ENCODE measurements at regions not wholly inside any gene's neighbourhood (a gene's known extent, or its start where the extent isn't known, plus 50 kb on each side); places are given as distances from the start of the nearest gene placed in this dataset.
A peak's percentile ranks its signal among the peaks of the same experiment; 100 is the strongest.
"Not testable (repeated sequence)": the region's sequence is repeated elsewhere in the genome, so short reads cannot be mapped to it uniquely, and the experiment has no call there.

DNA sequence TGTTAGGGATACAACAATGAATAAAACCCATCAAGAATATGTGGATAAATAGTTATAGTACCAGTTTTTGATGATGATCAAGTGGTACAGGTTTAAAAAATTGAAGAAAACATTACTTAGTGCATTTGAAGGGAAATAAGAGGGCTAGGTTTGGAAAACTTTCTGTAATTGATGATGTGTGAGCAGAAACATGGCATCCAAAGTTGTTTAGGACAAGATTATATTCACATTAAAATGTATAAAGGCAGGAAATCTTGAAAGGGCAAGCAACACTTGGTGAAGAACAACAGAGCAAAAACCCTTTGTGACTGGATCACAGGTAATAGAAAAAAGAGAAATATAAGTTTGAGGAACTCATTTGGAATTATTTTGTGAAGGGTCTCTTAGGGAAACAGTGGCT is 572.3 kb upstream of the RAG2 start:
- H3K9me3 ChIP-seq (ENCODE audit: control insufficient read depth, low read depth, low read length): no peaks in the 10 kb centered on the region
- H2BK5ac ChIP-seq (ENCODE audit: insufficient read length, low read length): no peak overlapping the region
- no peak overlapping the region for H2BK12ac ChIP-seq (ENCODE audit: insufficient read length, low read depth, low read length)
- H2AFZ ChIP-seq (ENCODE audit: low read length): no peak overlapping the region
- H3K23ac ChIP-seq (ENCODE audit: insufficient read length, low read depth, low read length): no peak overlapping the region
- TF ChIP-seq, protein P1, sequence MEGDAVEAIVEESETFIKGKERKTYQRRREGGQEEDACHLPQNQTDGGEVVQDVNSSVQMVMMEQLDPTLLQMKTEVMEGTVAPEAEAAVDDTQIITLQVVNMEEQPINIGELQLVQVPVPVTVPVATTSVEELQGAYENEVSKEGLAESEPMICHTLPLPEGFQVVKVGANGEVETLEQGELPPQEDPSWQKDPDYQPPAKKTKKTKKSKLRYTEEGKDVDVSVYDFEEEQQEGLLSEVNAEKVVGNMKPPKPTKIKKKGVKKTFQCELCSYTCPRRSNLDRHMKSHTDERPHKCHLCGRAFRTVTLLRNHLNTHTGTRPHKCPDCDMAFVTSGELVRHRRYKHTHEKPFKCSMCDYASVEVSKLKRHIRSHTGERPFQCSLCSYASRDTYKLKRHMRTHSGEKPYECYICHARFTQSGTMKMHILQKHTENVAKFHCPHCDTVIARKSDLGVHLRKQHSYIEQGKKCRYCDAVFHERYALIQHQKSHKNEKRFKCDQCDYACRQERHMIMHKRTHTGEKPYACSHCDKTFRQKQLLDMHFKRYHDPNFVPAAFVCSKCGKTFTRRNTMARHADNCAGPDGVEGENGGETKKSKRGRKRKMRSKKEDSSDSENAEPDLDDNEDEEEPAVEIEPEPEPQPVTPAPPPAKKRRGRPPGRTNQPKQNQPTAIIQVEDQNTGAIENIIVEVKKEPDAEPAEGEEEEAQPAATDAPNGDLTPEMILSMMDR (conservative IDR thresholded peaks at IDR 0.05): no peak
- H3K23me2 ChIP-seq (ENCODE audit: insufficient read length, low read depth, low read length, poor library complexity, severe bottlenecking): no peaks in the 10 kb centered on the region
- no peak for DNase-seq
- Mint-ChIP-seq H3K36me3 (ENCODE audit: insufficient read depth in 1 of 3, low read depth in 3 of 3) (no peaks in the 10 kb centered on the region), H3K27ac (no peak overlapping the region), H3K4me1 (peaks cover 14 to 15% of the 10 kb centered on the region in 2 experiments), H3K4me3 (no peak overlapping the region), H3K9me3 (peaks cover 5 to 6% of the 10 kb centered on the region in 2 experiments; a peak in 3 of 5 replicates), H3K27me3 (ENCODE audit: low read depth) (no peaks in the 10 kb centered on the region)
- no peak overlapping the region for H3K9ac ChIP-seq (ENCODE audit: extremely low read depth, insufficient read length, low read length)
- no peaks in the 10 kb centered on the region for H4K20me1 ChIP-seq (ENCODE audit: control insufficient read depth, insufficient read depth, insufficient read length)
- no peak overlapping the region for H3K4ac ChIP-seq (ENCODE audit: low read depth, low read length)
- H2BK15ac ChIP-seq (ENCODE audit: low read depth, low read length): no peak overlapping the region
- no peak overlapping the region for H3K27ac ChIP-seq (ENCODE audit: insufficient read length, low read depth, low read length)
- H4K5ac ChIP-seq (ENCODE audit: insufficient read length, low read depth, low read length): no peak overlapping the region
- no peaks in the 10 kb centered on the region for H3K79me2 ChIP-seq (ENCODE audit: insufficient read depth, low read length)
- H3K14ac ChIP-seq (ENCODE audit: insufficient read depth, low read length): no peak overlapping the region
- no peak overlapping the region for H4K8ac ChIP-seq (replicated peaks; ENCODE audit: insufficient read length, low read depth, low read length)
- H3K79me1 ChIP-seq (ENCODE audit: insufficient read depth, low read depth, low read length, poor library complexity, severe bottlenecking): no peaks in the 10 kb centered on the region
- no peak overlapping the region for H3K56ac ChIP-seq (ENCODE audit: insufficient read length, low read depth, low read length)
- no peaks in the 10 kb centered on the region for H3K27me3 ChIP-seq (ENCODE audit: insufficient read depth, low read length)
- no peak overlapping the region for H2BK20ac ChIP-seq (ENCODE audit: low read depth, low read length, poor library complexity, severe bottlenecking)
- no peak overlapping the region for H2BK120ac ChIP-seq (ENCODE audit: low read depth, low read length, poor library complexity, severe bottlenecking)
- peaks cover 2% of the 10 kb centered on the region for H3K4me1 ChIP-seq (ENCODE audit: insufficient read depth, low read length)
- H3K18ac ChIP-seq (ENCODE audit: insufficient read length, low read depth, low read length): no peak overlapping the region
- no peak overlapping the region for H3K4me2 ChIP-seq (ENCODE audit: insufficient read depth, insufficient read length, low read length)
- H3T11ph ChIP-seq (ENCODE audit: low read length): no peak overlapping the region
- no peak overlapping the region for H4K91ac ChIP-seq (ENCODE audit: insufficient read length, low read depth, low read length)
- no peak overlapping the region for H2AK5ac ChIP-seq (ENCODE audit: insufficient read length, low read length)

- H3K14ac ChIP-seq (ENCODE audit: insufficient read depth, low read length); H2BK15ac ChIP-seq (ENCODE audit: low read depth, low read length); H3K4me3 Mint-ChIP-seq; H3K79me1 ChIP-seq (ENCODE audit: insufficient read depth, low read depth, low read length, poor library complexity, severe bottlenecking); H3K4ac ChIP-seq (ENCODE audit: low read depth, low read length); H2BK12ac ChIP-seq (ENCODE audit: insufficient read length, low read depth, low read length); H2AFZ ChIP-seq (ENCODE audit: low read length); H2BK5ac ChIP-seq (ENCODE audit: insufficient read length, low read length); H4K20me1 ChIP-seq (ENCODE audit: control insufficient read depth, insufficient read depth, insufficient read length); H4K5ac ChIP-seq (ENCODE audit: insufficient read length, low read depth, low read length); H3T11ph ChIP-seq (ENCODE audit: low read length); H3K23me2 ChIP-seq (ENCODE audit: insufficient read length, low read depth, low read length, poor library complexity, severe bottlenecking); H3K9me3 ChIP-seq (ENCODE audit: control insufficient read depth, low read depth, low read length); H3K4me2 ChIP-seq (ENCODE audit: insufficient read depth, insufficient read length, low read length); H3K27me3 Mint-ChIP-seq (ENCODE audit: low read depth); H3K79me2 ChIP-seq (ENCODE audit: insufficient read depth, low read length); H3K18ac ChIP-seq (ENCODE audit: insufficient read length, low read depth, low read length); H3K27ac Mint-ChIP-seq; H3K4me1 ChIP-seq (ENCODE audit: insufficient read depth, low read length); H2BK120ac ChIP-seq (ENCODE audit: low read depth, low read length, poor library complexity, severe bottlenecking); H3K9ac ChIP-seq (ENCODE audit: extremely low read depth, insufficient read length, low read length); H2BK20ac ChIP-seq (ENCODE audit: low read depth, low read length, poor library complexity, severe bottlenecking); H4K8ac ChIP-seq (replicated peaks; ENCODE audit: insufficient read length, low read depth, low read length); H3K23ac ChIP-seq (ENCODE audit: insufficient read length, low read depth, low read length); H3K27me3 ChIP-seq (ENCODE audit: insufficient read depth, low read length); H2AK5ac ChIP-seq (ENCODE audit: insufficient read length, low read length); H3K4me1 Mint-ChIP-seq; H3K27ac ChIP-seq (ENCODE audit: insufficient read length, low read depth, low read length); H3K56ac ChIP-seq (ENCODE audit: insufficient read length, low read depth, low read length); H4K91ac ChIP-seq (ENCODE audit: insufficient read length, low read depth, low read length): not testable (repeated sequence)
- H3K36me3 Mint-ChIP-seq (ENCODE audit: insufficient read depth in 1 of 3, low read depth in 3 of 3): peaks cover 0 to 17% (median 2%) of the 10 kb centered on the region in 3 experiments; a peak in 4 of 7 replicates
- no CpG with 5 or more reads among the region's 1 CpG for WGBS (ENCODE audit: extremely low coverage, insufficient read length, low lambda C conversion rate)
- peak; percentile 33 for DNase-seq
- peaks cover 3 to 20% of the 10 kb centered on the region in 2 experiments; a peak in 4 of 5 replicates for H3K9me3 Mint-ChIP-seq
Measured at GRCh38 chr11:37145434-37145833, 547.4 kb upstream of the RAG2 start.
